HepG2 (cell line): ENCODE measurements at regions not wholly inside any gene's neighbourhood (a gene's known extent, or its start where the extent isn't known, plus 50 kb on each side); places are given as distances from the start of the nearest gene placed in this dataset.

Experiments used
- HCFC1 ChIP-seq: fragments of 150-350 bp; IDR thresholded peaks from 2 replicates; pipeline ENCODE4 v1.6.1; 2014; ENCODE audit warnings: low read depth, low read length
- REST ChIP-seq, 2 experiments: IDR thresholded peaks; 2 replicates each; pipeline ENCODE4 v1.6.1; 2011 to 2012; ENCODE audit warnings: low read length in 2 of 2, borderline replicate concordance in 1 of 2, low read depth in 1 of 2, mild to moderate bottlenecking in 1 of 2, moderate library complexity in 1 of 2
- SAFB2 ChIP-seq: sonication (generic); formaldehyde crosslinking; IDR thresholded peaks from 2 replicates; pipeline ENCODE4 v1.5.1; 2020; ENCODE audit warnings: missing genetic modification reagents, low read depth, mild to moderate bottlenecking, borderline replicate concordance
- THAP7 ChIP-seq: sonication (generic); formaldehyde crosslinking; IDR thresholded peaks from 2 replicates; pipeline ENCODE4 v1.8.1; 2023; ENCODE audit warnings: mild to moderate bottlenecking, missing genetic modification reagents
- ZNF296 ChIP-seq: sonication (generic); formaldehyde crosslinking; conservative IDR thresholded peaks from 2 replicates; pipeline ENCODE4 v1.5.0; 2020; ENCODE audit warnings: mild to moderate bottlenecking, missing genetic modification reagents
- ZNF740 ChIP-seq: sonication (generic); formaldehyde crosslinking; IDR thresholded peaks from 2 replicates; pipeline ENCODE4 v1.4.0; 2020; ENCODE audit warnings: missing genetic modification reagents
- ZXDC ChIP-seq: sonication (generic); formaldehyde crosslinking; IDR thresholded peaks from 2 replicates; pipeline ENCODE4 v1.5.0; 2020; ENCODE audit warnings: mild to moderate bottlenecking, missing genetic modification reagents
- TF ChIP-seq, protein P1 (sequence below): sonication (generic); formaldehyde crosslinking; IDR thresholded peaks from 2 replicates; pipeline ENCODE4 v1.4.0; 2020; ENCODE audit warnings: missing genetic modification reagents, low read depth, mild to moderate bottlenecking, borderline replicate concordance

- no peak for TF ChIP-seq ZXDC (CRISPR knock-in tag)
- TF ChIP-seq THAP7 (CRISPR knock-in tag): no peak
- TF ChIP-seq REST (IDR thresholded peaks at IDR 0.05; ENCODE audit: borderline replicate concordance in 1 of 2, low read depth in 1 of 2, low read length in 2 of 2): no peak
- TF ChIP-seq, protein P1, sequence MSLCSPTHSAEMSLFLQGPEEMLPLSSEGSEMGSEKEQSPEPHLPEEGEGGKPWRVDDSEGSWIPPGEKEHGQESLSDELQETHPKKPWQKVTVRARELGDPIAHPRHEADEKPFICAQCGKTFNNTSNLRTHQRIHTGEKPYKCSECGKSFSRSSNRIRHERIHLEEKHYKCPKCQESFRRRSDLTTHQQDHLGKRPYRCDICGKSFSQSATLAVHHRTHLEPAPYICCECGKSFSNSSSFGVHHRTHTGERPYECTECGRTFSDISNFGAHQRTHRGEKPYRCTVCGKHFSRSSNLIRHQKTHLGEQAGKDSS (CRISPR knock-in tag): no peak
- no peak for TF ChIP-seq ZNF296 (CRISPR knock-in tag)
- no peak for TF ChIP-seq HCFC1
- TF ChIP-seq ZNF740 (CRISPR knock-in tag): no peak
- no peak for TF ChIP-seq SAFB2
- TF ChIP-seq, all 625 proteins: peak for 0
Observed at GRCh38 chr3:84717894-84718293, 240.9 kb upstream of the CADM2 start (continued).
